A549 (cell line): ENCODE measurements at regions not wholly inside any gene's neighbourhood (a gene's known extent, or its start where the extent isn't known, plus 50 kb on each side); places are given as distances from the start of the nearest gene placed in this dataset.
"Not testable (repeated sequence)": the region's sequence is repeated elsewhere in the genome, so short reads cannot be mapped to it uniquely, and the experiment has no call there.

ENCODE experiments used
- ATAC-seq, 2 experiments: fragments of 200-7000 bp in 1 of 2; fragments of >200 bp in 1 of 2; cut with Nextera tagmentation in 1 of 2; cut with Tn5 transposase in 1 of 2; 3 replicates each; pipeline versions ENCODE4 v1.8.0 to v1.9.1; 2018 to 2020; ENCODE audit warnings: mild to moderate bottlenecking in 1 of 2, moderate library complexity in 1 of 2
- CTCF ChIA-PET: fragments of 300-600 bp; sonication (Branson Sonifier 250); formaldehyde crosslinking; extraction: SDS; loops from one replicate; lab custom pipeline; 2021; ENCODE audit warnings: antibody characterized with exemption, inconsistent platforms; lab: Yijun Ruan, JAX
- POLR2A ChIA-PET: fragments of 350-600 bp; formaldehyde crosslinking; extraction: SDS; loops from one replicate; lab custom pipeline; 2021; ENCODE audit warnings: antibody characterized with exemption, inconsistent platforms; lab: Yijun Ruan, JAX
- DNase-seq, 2 experiments: peaks; one replicate each; pipeline versions ENCODE4 v3.0.0 to v3.0.0-alpha.2; 2011 to 2016; ENCODE audit warnings: low read depth in 1 of 2, low spot score in 1 of 2
- FAIRE-seq: peaks from 2 replicates; lab custom pipeline; 2011; peaks lifted over from hg19 to GRCh38; lab: Jason Lieb, UNC
- H3K27ac ChIP-seq, 2 experiments: fragments of >200 bp; sonication (Bioruptor Twin); formaldehyde crosslinking; 3 replicates each; pipeline ENCODE4 v1.5.1; 2016 to 2017
- H3K4me1 ChIP-seq: fragments of >200 bp; sonication (Bioruptor Twin); formaldehyde crosslinking; 3 replicates; pipeline ENCODE4 v1.6.1; 2016
- H3K4me2 ChIP-seq: fragments of >200 bp; sonication (Bioruptor Twin); formaldehyde crosslinking; 3 replicates; pipeline ENCODE4 v1.6.1; 2016
- H3K4me3 ChIP-seq: fragments of >200 bp; sonication (Bioruptor Twin); formaldehyde crosslinking; 3 replicates; pipeline ENCODE4 v1.5.1; 2016
- H3K9me3 ChIP-seq: fragments of >200 bp; sonication (Bioruptor Twin); formaldehyde crosslinking; 3 replicates; pipeline ENCODE4 v1.6.1; 2016
- CEBPB ChIP-seq, 2 experiments: fragments of >200 bp in 1 of 2; sonication (Bioruptor Twin) in 1 of 2; formaldehyde crosslinking in 1 of 2; IDR thresholded peaks; 2 replicates each; pipeline ENCODE4 v1.6.1; 2012 to 2016
- EHF ChIP-seq: fragments of 250-450 bp; sonication (Bioruptor Pico); IDR thresholded peaks from 2 replicates; pipeline ENCODE4 v1.5.0; 2020; ENCODE audit warnings: mild to moderate bottlenecking
- ESRRA ChIP-seq: fragments of 150-350 bp; IDR thresholded peaks from 2 replicates; pipeline ENCODE4 v1.6.1; 2014; ENCODE audit warnings: mild to moderate bottlenecking, low read length, borderline replicate concordance
- FOSL2 ChIP-seq, 2 experiments: fragments of 450-650 bp in 1 of 2; fragments of >200 bp in 1 of 2; sonication (Bioruptor Twin) in 1 of 2; formaldehyde crosslinking; IDR thresholded peaks; 2 replicates each; pipeline versions ENCODE4 v1.5.0 to v1.6.1; 2016 to 2020; ENCODE audit warnings: mild to moderate bottlenecking in 1 of 2, moderate library complexity in 1 of 2
- FOXS1 ChIP-seq: fragments of 250-450 bp; sonication (Bioruptor Pico); IDR thresholded peaks from 2 replicates; pipeline ENCODE4 v1.5.0; 2020; ENCODE audit warnings: mild to moderate bottlenecking, moderate library complexity
- HOXA7 ChIP-seq: fragments of 250-450 bp; sonication (Bioruptor Pico); IDR thresholded peaks from 2 replicates; pipeline ENCODE4 v1.5.0; 2020; ENCODE audit warnings: mild to moderate bottlenecking, moderate library complexity
- HOXB5 ChIP-seq: fragments of 250-450 bp; sonication (Bioruptor Pico); IDR thresholded peaks from 2 replicates; pipeline ENCODE4 v1.5.0; 2020; ENCODE audit warnings: mild to moderate bottlenecking, moderate library complexity
- JUN ChIP-seq, 2 experiments: fragments of >200 bp; sonication (Bioruptor Twin); formaldehyde crosslinking; IDR thresholded peaks; 2 replicates in 1 of 2; 3 replicates in 1 of 2; pipeline ENCODE4 v1.6.1; 2016 to 2017
- KDM5A ChIP-seq: fragments of 200-600 bp; sonication (generic); IDR thresholded peaks from 2 replicates; pipeline ENCODE4 v1.6.1; 2016; ENCODE audit warnings: antibody characterized with exemption, mild to moderate bottlenecking
- MYC ChIP-seq: IDR thresholded peaks from 2 replicates; pipeline ENCODE4 v1.6.1; 2012; ENCODE audit warnings: mild to moderate bottlenecking, inconsistent platforms, low read length, improper control_type of control experiment, borderline replicate concordance
- NPAS2 ChIP-seq: fragments of 250-450 bp; sonication (Bioruptor Pico); IDR thresholded peaks from 2 replicates; pipeline ENCODE4 v1.8.0; 2022; ENCODE audit warnings: mild to moderate bottlenecking, moderate library complexity, borderline replicate concordance
- RFX5 ChIP-seq: fragments of 450-650 bp; IDR thresholded peaks from 2 replicates; pipeline ENCODE4 v1.7.1; 2014; ENCODE audit warnings: antibody characterized with exemption, mild to moderate bottlenecking, moderate library complexity
- RNF2 ChIP-seq: fragments of 200-600 bp; sonication (generic); IDR thresholded peaks from 2 replicates; pipeline ENCODE4 v1.6.1; 2016; ENCODE audit warnings: low read depth, mild to moderate bottlenecking, antibody characterized with exemption, moderate library complexity, borderline replicate concordance
- TFCP2L1 ChIP-seq: fragments of 250-450 bp; sonication (Bioruptor Pico); IDR thresholded peaks from 2 replicates; pipeline ENCODE4 v1.5.0; 2021; ENCODE audit warnings: mild to moderate bottlenecking
- ZFP36 ChIP-seq: fragments of 450-650 bp; IDR thresholded peaks from 2 replicates; pipeline ENCODE4 v1.6.1; 2014; ENCODE audit warnings: borderline replicate concordance; ENCODE audit not compliant: partially characterized antibody
- ZNF302 ChIP-seq: fragments of 250-450 bp; sonication (Bioruptor Pico); IDR thresholded peaks from 2 replicates; pipeline ENCODE4 v1.9.0; 2021; ENCODE audit warnings: inconsistent platforms, mild to moderate bottlenecking, moderate library complexity
- ZSCAN20 ChIP-seq: fragments of 250-450 bp; sonication (Bioruptor Pico); IDR thresholded peaks from 2 replicates; pipeline ENCODE4 v1.8.0; 2022; ENCODE audit warnings: mild to moderate bottlenecking, moderate library complexity
- WGBS: methylation state at CpG from one replicate; pipeline ENCODE4 v1.1.6; 2017; ENCODE audit errors: missing lambda C conversion rate; 5-methylcytosine and 5-hydroxymethylcytosine counted together
- TF ChIP-seq, protein P1 (sequence below): fragments of >200 bp; sonication (Bioruptor Twin); formaldehyde crosslinking; IDR thresholded peaks from 3 replicates; pipeline ENCODE4 v1.5.1; 2016
- TF ChIP-seq, protein P2 (sequence below): fragments of 200-600 bp; sonication (generic); IDR thresholded peaks from 2 replicates; pipeline ENCODE4 v1.6.1; 2016; ENCODE audit warnings: antibody characterized with exemption, mild to moderate bottlenecking, moderate library complexity

DNA sequence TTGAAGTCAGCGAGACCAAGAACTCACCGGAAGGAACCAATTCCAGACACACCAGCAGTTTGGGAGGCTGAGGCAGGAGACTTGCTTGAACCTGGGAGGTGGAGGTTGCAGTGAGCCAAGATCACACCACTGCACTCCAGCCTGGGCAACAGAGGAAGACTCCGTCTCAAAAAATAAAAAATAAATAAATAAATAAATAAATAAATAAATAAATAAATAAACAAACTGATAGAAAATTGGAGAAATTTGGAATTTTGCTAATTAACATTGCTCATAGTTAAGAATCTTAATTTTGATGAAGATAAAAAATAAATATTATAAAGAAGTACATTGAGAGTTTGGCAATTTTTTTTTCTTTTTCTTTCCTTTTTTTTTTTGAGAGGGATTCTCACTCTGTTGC, 1216.2 kb downstream of the TECRL start:
- H3K27ac ChIP-seq, CTCF ChIA-PET, POLR2A ChIA-PET, DNase-seq, H3K4me1 ChIP-seq, H3K9me3 ChIP-seq, ATAC-seq, H3K4me2 ChIP-seq, H3K4me3 ChIP-seq, FAIRE-seq: not testable (repeated sequence)
- WGBS: 20% methylated on average over 1 of the region's 3 CpGs

DNA sequence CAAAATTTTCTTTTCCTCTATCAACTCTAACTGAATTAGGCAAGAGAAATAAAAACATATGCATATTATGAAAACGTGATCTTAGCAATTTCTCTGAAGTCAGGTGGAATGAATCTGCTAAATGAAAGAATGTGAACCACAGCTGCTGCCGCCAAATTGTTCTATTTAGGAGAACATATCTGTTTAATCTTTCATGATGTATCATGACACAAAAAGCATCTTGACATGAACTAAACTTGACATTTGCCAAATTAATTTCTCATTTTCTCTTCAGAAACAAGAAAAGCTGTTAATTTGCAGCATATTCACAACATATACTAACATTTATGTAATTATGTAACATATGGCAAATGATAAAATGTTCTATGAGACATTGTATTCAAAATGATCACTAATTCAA, 1237.9 kb downstream of the TECRL start:
- no peak for FAIRE-seq
- TF ChIP-seq MYC (no peak), ZSCAN20 (no peak), FOSL2 (IDR thresholded peaks at IDR 0.05) (no peak), FOSL2 (CRISPR knock-in tag; IDR thresholded peaks at IDR 0.05) (no peak), KDM5A (no peak), FOXS1 (no peak), ZNF302 (CRISPR knock-in tag) (no peak), CEBPB (IDR thresholded peaks at IDR 0.05) (no peak), RNF2 (no peak), HOXA7 (CRISPR knock-in tag) (no peak), RFX5 (no peak), EHF (CRISPR knock-in tag) (no peak), ZFP36 (no peak), HOXB5 (no peak), ESRRA (no peak), TFCP2L1 (no peak), NPAS2 (CRISPR knock-in tag) (no peak)
- TF ChIP-seq, protein P1, sequence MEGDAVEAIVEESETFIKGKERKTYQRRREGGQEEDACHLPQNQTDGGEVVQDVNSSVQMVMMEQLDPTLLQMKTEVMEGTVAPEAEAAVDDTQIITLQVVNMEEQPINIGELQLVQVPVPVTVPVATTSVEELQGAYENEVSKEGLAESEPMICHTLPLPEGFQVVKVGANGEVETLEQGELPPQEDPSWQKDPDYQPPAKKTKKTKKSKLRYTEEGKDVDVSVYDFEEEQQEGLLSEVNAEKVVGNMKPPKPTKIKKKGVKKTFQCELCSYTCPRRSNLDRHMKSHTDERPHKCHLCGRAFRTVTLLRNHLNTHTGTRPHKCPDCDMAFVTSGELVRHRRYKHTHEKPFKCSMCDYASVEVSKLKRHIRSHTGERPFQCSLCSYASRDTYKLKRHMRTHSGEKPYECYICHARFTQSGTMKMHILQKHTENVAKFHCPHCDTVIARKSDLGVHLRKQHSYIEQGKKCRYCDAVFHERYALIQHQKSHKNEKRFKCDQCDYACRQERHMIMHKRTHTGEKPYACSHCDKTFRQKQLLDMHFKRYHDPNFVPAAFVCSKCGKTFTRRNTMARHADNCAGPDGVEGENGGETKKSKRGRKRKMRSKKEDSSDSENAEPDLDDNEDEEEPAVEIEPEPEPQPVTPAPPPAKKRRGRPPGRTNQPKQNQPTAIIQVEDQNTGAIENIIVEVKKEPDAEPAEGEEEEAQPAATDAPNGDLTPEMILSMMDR: no peak
- TF ChIP-seq, protein P2, sequence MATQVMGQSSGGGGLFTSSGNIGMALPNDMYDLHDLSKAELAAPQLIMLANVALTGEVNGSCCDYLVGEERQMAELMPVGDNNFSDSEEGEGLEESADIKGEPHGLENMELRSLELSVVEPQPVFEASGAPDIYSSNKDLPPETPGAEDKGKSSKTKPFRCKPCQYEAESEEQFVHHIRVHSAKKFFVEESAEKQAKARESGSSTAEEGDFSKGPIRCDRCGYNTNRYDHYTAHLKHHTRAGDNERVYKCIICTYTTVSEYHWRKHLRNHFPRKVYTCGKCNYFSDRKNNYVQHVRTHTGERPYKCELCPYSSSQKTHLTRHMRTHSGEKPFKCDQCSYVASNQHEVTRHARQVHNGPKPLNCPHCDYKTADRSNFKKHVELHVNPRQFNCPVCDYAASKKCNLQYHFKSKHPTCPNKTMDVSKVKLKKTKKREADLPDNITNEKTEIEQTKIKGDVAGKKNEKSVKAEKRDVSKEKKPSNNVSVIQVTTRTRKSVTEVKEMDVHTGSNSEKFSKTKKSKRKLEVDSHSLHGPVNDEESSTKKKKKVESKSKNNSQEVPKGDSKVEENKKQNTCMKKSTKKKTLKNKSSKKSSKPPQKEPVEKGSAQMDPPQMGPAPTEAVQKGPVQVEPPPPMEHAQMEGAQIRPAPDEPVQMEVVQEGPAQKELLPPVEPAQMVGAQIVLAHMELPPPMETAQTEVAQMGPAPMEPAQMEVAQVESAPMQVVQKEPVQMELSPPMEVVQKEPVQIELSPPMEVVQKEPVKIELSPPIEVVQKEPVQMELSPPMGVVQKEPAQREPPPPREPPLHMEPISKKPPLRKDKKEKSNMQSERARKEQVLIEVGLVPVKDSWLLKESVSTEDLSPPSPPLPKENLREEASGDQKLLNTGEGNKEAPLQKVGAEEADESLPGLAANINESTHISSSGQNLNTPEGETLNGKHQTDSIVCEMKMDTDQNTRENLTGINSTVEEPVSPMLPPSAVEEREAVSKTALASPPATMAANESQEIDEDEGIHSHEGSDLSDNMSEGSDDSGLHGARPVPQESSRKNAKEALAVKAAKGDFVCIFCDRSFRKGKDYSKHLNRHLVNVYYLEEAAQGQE: no peak
- WGBS: 8% methylated on average over 2 of the region's 2 CpGs

DNA sequence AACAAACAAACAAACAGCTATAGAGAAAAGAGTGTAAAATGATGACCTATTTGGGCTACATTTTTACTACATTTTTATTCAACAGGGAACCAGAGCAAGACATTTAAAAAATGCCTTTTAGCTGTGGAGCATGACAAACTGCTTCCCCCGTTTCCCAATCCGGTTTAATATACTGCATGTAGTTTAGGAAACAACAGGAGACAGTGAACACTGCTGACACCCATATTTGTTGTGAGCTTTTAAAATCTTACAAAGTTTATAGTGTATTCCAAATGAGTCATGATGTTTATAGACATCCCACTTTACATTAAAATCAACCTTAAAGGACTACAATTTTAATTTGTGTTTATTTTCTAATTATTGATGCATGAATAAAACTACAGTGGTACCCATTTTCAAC, 1238.3 kb downstream of the TECRL start:
- no peak overlapping the region for H3K27ac ChIP-seq
- CTCF ChIA-PET: no interaction called here
- FAIRE-seq (no peak), ATAC-seq (no peak), DNase-seq (no peak)
- H3K4me2 ChIP-seq: no peak overlapping the region
- 0% methylated on average over 2 of the region's 2 CpGs for WGBS
- H3K4me3 ChIP-seq: no peak overlapping the region
- TF ChIP-seq JUN (IDR thresholded peaks at IDR 0.05): no peak
- H3K4me1 ChIP-seq: no peaks in the 10 kb centered on the region
- H3K9me3 ChIP-seq: no peaks in the 10 kb centered on the region
- POLR2A ChIA-PET: no interaction called here

More for the DNA sequence above, 1237.9 kb downstream of the TECRL start:
- ChIA-PET CTCF (no interaction called here), POLR2A (no interaction called here)
- H3K4me3 ChIP-seq: no peak overlapping the region
- DNase-seq (no peak), ATAC-seq (no peak)
- H3K4me1 ChIP-seq: no peaks in the 10 kb centered on the region
- H3K27ac ChIP-seq: no peak overlapping the region
- no peaks in the 10 kb centered on the region for H3K9me3 ChIP-seq
- no peak overlapping the region for H3K4me2 ChIP-seq
